ENCODE measurements at regions not wholly inside any gene's neighbourhood (a gene's known extent, or its start where the extent isn't known, plus 50 kb on each side); places are given as distances from the start of the nearest gene placed in this dataset.

DNA sequence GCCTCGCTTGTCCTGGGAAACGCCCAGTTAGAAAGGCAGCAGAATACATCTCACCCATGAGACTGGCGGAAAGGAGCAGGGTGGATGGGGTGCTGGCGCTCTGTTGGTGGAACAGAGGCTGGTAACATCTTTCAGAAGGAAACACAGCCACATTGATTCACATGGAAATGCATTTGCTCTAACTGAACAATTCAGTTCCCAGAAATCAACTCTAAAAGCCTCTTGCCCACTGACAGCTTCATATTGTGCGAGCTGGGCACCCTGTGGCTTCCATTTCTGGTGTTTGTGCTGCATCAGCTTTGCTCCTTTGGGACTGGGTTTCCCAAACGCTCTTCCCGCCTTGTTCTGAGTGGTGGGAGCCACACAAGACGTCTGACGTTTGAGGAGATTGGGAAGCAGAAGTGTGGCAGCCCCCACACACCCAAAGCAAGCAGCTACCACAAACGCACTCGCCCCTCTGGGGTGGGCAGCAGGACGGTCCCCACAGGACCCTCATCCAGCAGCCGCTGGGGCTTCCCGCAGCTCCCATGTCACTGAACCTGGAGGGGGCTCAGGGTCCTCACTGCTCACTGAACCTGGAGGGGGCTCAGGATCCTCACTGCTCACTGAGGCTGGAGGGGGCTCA lies 229.5 kb downstream of the ERMARD start:
- no peak for TF ChIP-seq EZH2 (IDR thresholded peaks at IDR 0.05; ENCODE audit: low read depth, unreplicated experiment)
- TF ChIP-seq, protein P1, sequence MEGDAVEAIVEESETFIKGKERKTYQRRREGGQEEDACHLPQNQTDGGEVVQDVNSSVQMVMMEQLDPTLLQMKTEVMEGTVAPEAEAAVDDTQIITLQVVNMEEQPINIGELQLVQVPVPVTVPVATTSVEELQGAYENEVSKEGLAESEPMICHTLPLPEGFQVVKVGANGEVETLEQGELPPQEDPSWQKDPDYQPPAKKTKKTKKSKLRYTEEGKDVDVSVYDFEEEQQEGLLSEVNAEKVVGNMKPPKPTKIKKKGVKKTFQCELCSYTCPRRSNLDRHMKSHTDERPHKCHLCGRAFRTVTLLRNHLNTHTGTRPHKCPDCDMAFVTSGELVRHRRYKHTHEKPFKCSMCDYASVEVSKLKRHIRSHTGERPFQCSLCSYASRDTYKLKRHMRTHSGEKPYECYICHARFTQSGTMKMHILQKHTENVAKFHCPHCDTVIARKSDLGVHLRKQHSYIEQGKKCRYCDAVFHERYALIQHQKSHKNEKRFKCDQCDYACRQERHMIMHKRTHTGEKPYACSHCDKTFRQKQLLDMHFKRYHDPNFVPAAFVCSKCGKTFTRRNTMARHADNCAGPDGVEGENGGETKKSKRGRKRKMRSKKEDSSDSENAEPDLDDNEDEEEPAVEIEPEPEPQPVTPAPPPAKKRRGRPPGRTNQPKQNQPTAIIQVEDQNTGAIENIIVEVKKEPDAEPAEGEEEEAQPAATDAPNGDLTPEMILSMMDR (conservative IDR thresholded peaks at IDR 0.05; ENCODE audit: low read depth in 2 of 2): no peak
- TF ChIP-seq JUNB (IDR thresholded peaks at IDR 0.05; ENCODE audit: unreplicated experiment): no peak
- TF ChIP-seq EZH2phosphoT487 (IDR thresholded peaks at IDR 0.05; ENCODE audit: unreplicated experiment): no peak
- no peak for TF ChIP-seq NANOG (IDR thresholded peaks at IDR 0.05; ENCODE audit: borderline replicate concordance)

Measured in GM23338 (cell line).